TTC549 (cell line): ENCODE measurements at regions not wholly inside any gene's neighbourhood (a gene's known extent, or its start where the extent isn't known, plus 50 kb on each side); places are given as distances from the start of the nearest gene placed in this dataset.
"Not testable (repeated sequence)": the region's sequence is repeated elsewhere in the genome, so short reads cannot be mapped to it uniquely, and the experiment has no call there.

Source experiments
- FAIRE-seq: peaks from 2 replicates; lab custom pipeline; 2012; peaks lifted over from hg19 to GRCh38; lab: Jason Lieb, UNC

GRCh38 chr4:28832444-28832843 is 1887.7 kb upstream of the PCDH7 start:
- FAIRE-seq = no peak

GRCh38 chr4:28834120-28834519 is 1886.0 kb upstream of the PCDH7 start:
- FAIRE-seq = no peak

GRCh38 chr4:28835501-28835900 is 1884.7 kb upstream of the PCDH7 start:
- FAIRE-seq = no peak

GRCh38 chr4:28842271-28842670 is 1877.9 kb upstream of the PCDH7 start:
- no peak for FAIRE-seq

- FAIRE-seq = no peak
These were observed 1875.0 kb upstream of the PCDH7 start for GRCh38 chr4:28845158-28845557.

- FAIRE-seq = not testable (repeated sequence)
These were observed 1863.1 kb upstream of the PCDH7 start for GRCh38 chr4:28857028-28857427.

GRCh38 chr4:28868841-28869240 is 1851.3 kb upstream of the PCDH7 start:
- FAIRE-seq = no peak

- no peak for FAIRE-seq
These were observed 1841.0 kb upstream of the PCDH7 start for GRCh38 chr4:28879178-28879577.

GRCh38 chr4:28879900-28880299 is 1840.3 kb upstream of the PCDH7 start:
- FAIRE-seq = no peak

GRCh38 chr4:28883211-28883610 is 1837.0 kb upstream of the PCDH7 start:
- FAIRE-seq = no peak

- FAIRE-seq = no peak
These were observed 1833.2 kb upstream of the PCDH7 start for GRCh38 chr4:28886934-28887333.

- no peak for FAIRE-seq
These were observed 1829.0 kb upstream of the PCDH7 start for GRCh38 chr4:28890949-28891775.

GRCh38 chr4:28913466-28913865 is 1806.7 kb upstream of the PCDH7 start:
- FAIRE-seq = no peak

GRCh38 chr4:28916585-28916984 is 1803.6 kb upstream of the PCDH7 start:
- no peak for FAIRE-seq

GRCh38 chr4:28918871-28919270 is 1801.3 kb upstream of the PCDH7 start:
- FAIRE-seq = no peak

- FAIRE-seq = no peak
These were observed 1798.3 kb upstream of the PCDH7 start for GRCh38 chr4:28921886-28922285.

GRCh38 chr4:28926156-28926555 is 1794.0 kb upstream of the PCDH7 start:
- FAIRE-seq = no peak

GRCh38 chr4:28942631-28943030 is 1777.5 kb upstream of the PCDH7 start:
- no peak for FAIRE-seq

GRCh38 chr4:28947374-28947773 is 1772.8 kb upstream of the PCDH7 start:
- FAIRE-seq = no peak

- no peak for FAIRE-seq
These were observed 1771.7 kb upstream of the PCDH7 start for GRCh38 chr4:28948501-28948900.

- FAIRE-seq = no peak
These were observed 1753.2 kb upstream of the PCDH7 start for GRCh38 chr4:28966982-28967381.

GRCh38 chr4:28973587-28974350 is 1746.4 kb upstream of the PCDH7 start:
- no peak for FAIRE-seq

GRCh38 chr4:28976369-28976768 is 1743.8 kb upstream of the PCDH7 start:
- no peak for FAIRE-seq

- no peak for FAIRE-seq
These were observed 1718.0 kb upstream of the PCDH7 start for GRCh38 chr4:29002151-29002550.
